K562 (cell line): ENCODE measurements at regions not wholly inside any gene's neighbourhood (a gene's known extent, or its start where the extent isn't known, plus 50 kb on each side); places are given as distances from the start of the nearest gene placed in this dataset.

Experiments
- ATAC-seq: fragments of 200-7000 bp; cut with Tn5 transposase; 3 replicates; pipeline ENCODE4 v1.9.1; 2020; ENCODE audit warnings: moderate library complexity
- BruUV-seq: library from RNA; stranded (reverse); fragments of 400-500 nt; replicated peaks from 2 replicates; lab custom pipeline; 2021; lab: Mats Ljungman, UMichigan
- CTCF ChIA-PET: fragments of 300-600 bp; formaldehyde crosslinking; extraction: SDS; loops from one replicate; lab custom pipeline; 2021; ENCODE audit warnings: low intra/inter-chr PET ratio; lab: Yijun Ruan, JAX
- POLR2A ChIA-PET: fragments of 300-600, 350-650 bp; sonication (Branson Sonifier 250); formaldehyde crosslinking; extraction: SDS; loops from one replicate; lab custom pipeline; 2021; ENCODE audit warnings: antibody characterized with exemption, inconsistent platforms; lab: Yijun Ruan, JAX
- DNase-seq, 4 experiments: peaks; one replicate each; pipeline versions ENCODE4 v3.0.0 to v3.0.0-alpha.2; 2011 to 2018; ENCODE audit warnings: low spot score in 3 of 4, mixed read lengths in 3 of 4; ENCODE audit errors: extremely low read depth in 1 of 4
- FAIRE-seq: peaks from 2 replicates; lab custom pipeline; 2011; peaks lifted over from hg19 to GRCh38; lab: Jason Lieb, UNC
- H2AFZ ChIP-seq: 2 replicates; pipeline ENCODE4 v1.6.0; 2011; ENCODE audit warnings: low read depth, low read length, control low read depth, inconsistent platforms
- H3K27ac ChIP-seq: fragments of 200-600 bp; 3 replicates; pipeline ENCODE4 v1.8.0; 2011; ENCODE audit warnings: low read depth, mild to moderate bottlenecking, control low read depth, inconsistent platforms, low read length, moderate library complexity, mixed read lengths; ENCODE audit errors: extremely low read depth
- H3K27me3 ChIP-seq, 2 experiments: fragments of 300-600 bp in 1 of 2; 2 replicates in 1 of 2; 3 replicates in 1 of 2; pipeline versions ENCODE4 v1.6.0 to v1.8.0; 2011; ENCODE audit warnings: inconsistent platforms in 2 of 2, low read length in 2 of 2, mild to moderate bottlenecking in 1 of 2, mixed read lengths in 1 of 2, moderate library complexity in 1 of 2; ENCODE audit not compliant: control insufficient read depth in 2 of 2, insufficient read depth in 2 of 2
- H3K36me3 ChIP-seq: fragments of 300-600 bp; 3 replicates; pipeline ENCODE4 v1.8.0; 2011; ENCODE audit warnings: mild to moderate bottlenecking, low read length, inconsistent platforms; ENCODE audit not compliant: control insufficient read depth, insufficient read depth
- H3K4me1 ChIP-seq, 2 experiments: fragments of 200-600 bp in 1 of 2; replicated peaks in 1 of 2; 2 replicates in 1 of 2; 3 replicates in 1 of 2; pipeline versions ENCODE4 v1.5.1 to v1.8.0; 2011; ENCODE audit warnings: inconsistent platforms in 2 of 2, low read length in 2 of 2, mild to moderate bottlenecking in 1 of 2, mixed read lengths in 1 of 2, moderate library complexity in 1 of 2; ENCODE audit not compliant: control insufficient read depth in 2 of 2, insufficient read depth in 2 of 2
- H3K4me2 ChIP-seq: 2 replicates; pipeline ENCODE4 v1.6.1; 2011; ENCODE audit warnings: low read length, control low read depth, inconsistent platforms, mixed read lengths; ENCODE audit not compliant: insufficient read depth
- H3K4me3 ChIP-seq: fragments of 200-600 bp; sonication (generic), shearing (Covaris generic); 2 replicates; pipeline ENCODE4 v1.5.1; 2016; ENCODE audit warnings: control low read depth, inconsistent platforms
- H3K79me2 ChIP-seq: fragments of 200-600 bp; 3 replicates; pipeline ENCODE4 v1.8.0; 2011; ENCODE audit warnings: low read length, inconsistent platforms; ENCODE audit not compliant: control insufficient read depth, insufficient read depth
- H3K9ac ChIP-seq, 2 experiments: 2 replicates each; pipeline versions ENCODE4 v1.6.0 to v1.6.1; 2011; ENCODE audit warnings: low read depth in 2 of 2, low read length in 2 of 2, control low read depth in 1 of 2, inconsistent platforms in 1 of 2, mild to moderate bottlenecking in 1 of 2, mixed read lengths in 1 of 2; ENCODE audit not compliant: insufficient read depth in 1 of 2
- H3K9me1 ChIP-seq: one replicate; pipeline ENCODE4 v1.6.0; 2011; ENCODE audit warnings: inconsistent platforms, mild to moderate bottlenecking, low read length, moderate library complexity; ENCODE audit not compliant: control insufficient read depth, insufficient read depth
- H3K9me3 ChIP-seq: replicated peaks from 2 replicates; pipeline ENCODE4 v1.5.1; 2011; ENCODE audit warnings: low read depth, low read length, inconsistent platforms; ENCODE audit not compliant: control insufficient read depth, insufficient read depth
- H4K20me1 ChIP-seq: replicated peaks from 2 replicates; pipeline ENCODE4 v1.6.1; 2011; ENCODE audit warnings: low read length, inconsistent platforms, mixed read lengths; ENCODE audit not compliant: control insufficient read depth, insufficient read depth
- ARHGAP35 ChIP-seq: fragments of 450-650 bp; IDR thresholded peaks from 2 replicates; pipeline ENCODE4 v1.6.1; 2018; ENCODE audit not compliant: partially characterized antibody
- CREB3 ChIP-seq: fragments of 450-650 bp; conservative IDR thresholded peaks from 2 replicates; pipeline ENCODE4 v1.6.1; 2016; ENCODE audit warnings: missing genetic modification characterization, low read depth, mild to moderate bottlenecking, missing compliant biosample characterization, moderate library complexity
- RAD21 ChIP-seq, 2 experiments: fragments of 250-450 bp in 1 of 2; fragments of 450-650 bp in 1 of 2; sonication (Bioruptor Pico) in 1 of 2; formaldehyde crosslinking in 1 of 2; IDR thresholded peaks in 1 of 2; conservative IDR thresholded peaks in 1 of 2; 2 replicates each; pipeline versions ENCODE4 v1.4.0 to v1.8.0; 2020 to 2022; ENCODE audit warnings: mild to moderate bottlenecking in 2 of 2, moderate library complexity in 1 of 2
- WGBS: fragments of 100-300 bp; shearing (Covaris generic); methylation state at CpG from one replicate; pipeline ENCODE4 v1.1.6; 2016; ENCODE audit warnings: low coverage, mixed read lengths; ENCODE audit not compliant: insufficient coverage; ENCODE audit errors: missing lambda C conversion rate; 5-methylcytosine and 5-hydroxymethylcytosine counted together
- in situ Hi-C: fragments of 300-500 bp; cut with MboI; formaldehyde crosslinking; loops from 4 replicates; pipeline ENCODE4 v1.15.0; 2018; ENCODE audit warnings: inconsistent platforms, mixed read lengths
- intact Hi-C: fragments of 100-400 bp; cut with micrococcal nuclease; formaldehyde crosslinking; loops from 2 replicates; pipeline ENCODE4 v1.14.2; 2022

- Histone ChIP-seq H3K4me3 (no peak overlapping the region), H3K79me2 (no peaks in the 10 kb centered on the region), H2AFZ (no peak overlapping the region), H3K27ac (no peak overlapping the region), H3K36me3 (no peaks in the 10 kb centered on the region), H3K4me2 (no peak overlapping the region), H3K9me1 (no peaks in the 10 kb centered on the region), H3K27me3 (no peaks in the 10 kb centered on the region), H4K20me1 (no peaks in the 10 kb centered on the region), H3K9me3 (no peaks in the 10 kb centered on the region), H3K9ac (no peak overlapping the region), H3K4me1 (no peaks in the 10 kb centered on the region)
- intact Hi-C loops (no loop called here), in situ Hi-C loops (no loop called here)
- TF ChIP-seq CREB3 (tag) (no peak), RAD21 (CRISPR knock-in tag; conservative IDR thresholded peaks at IDR 0.05 in 1 of 2, IDR thresholded peaks at IDR 0.05 in 1 of 2) (no peak)
- no TSS peak for BruUV-seq
- FAIRE-seq (no peak), DNase-seq (no peak), ATAC-seq (no peak)
- 0% methylated on average over 8 of the region's 8 CpGs for WGBS
- ChIA-PET POLR2A (no interaction called here), CTCF (no interaction called here)
These were observed 534.4 kb downstream of the ETV1 start for GRCh38 chr7:13454916-13455592.

- WGBS, result 0% methylated on average over 4 of the region's 4 CpGs
- intact Hi-C loops, result no loop called here
- no peaks in the 10 kb centered on the region for H3K4me1 ChIP-seq
These were observed 531.7 kb downstream of the ETV1 start for GRCh38 chr7:13457790-13458189.

More at GRCh38 chr7:13457790-13458189, 531.7 kb downstream of the ETV1 start:
- no peaks in the 10 kb centered on the region for H3K9me3 ChIP-seq
- H3K4me3 ChIP-seq, result no peak overlapping the region
- FAIRE-seq, result no peak
- CTCF ChIA-PET, result no interaction called here
- H3K27ac ChIP-seq, result no peak overlapping the region
- DNase-seq, result no peak
- ATAC-seq, result no peak
- TF ChIP-seq ARHGAP35, result no peak
- no peaks in the 10 kb centered on the region for H3K36me3 ChIP-seq
- BruUV-seq, result no TSS peak
- no peak overlapping the region for H3K9ac ChIP-seq
- POLR2A ChIA-PET, result no interaction called here
- H4K20me1 ChIP-seq, result no peaks in the 10 kb centered on the region
- no peaks in the 10 kb centered on the region for H3K9me1 ChIP-seq
- H3K79me2 ChIP-seq, result no peaks in the 10 kb centered on the region
- H2AFZ ChIP-seq, result no peak overlapping the region
- no peak overlapping the region for H3K4me2 ChIP-seq
- in situ Hi-C loops, result no loop called here
- no peaks in the 10 kb centered on the region for H3K27me3 ChIP-seq
